GM12873 (cell line): ENCODE measurements at regions not wholly inside any gene's neighbourhood (a gene's known extent, or its start where the extent isn't known, plus 50 kb on each side); places are given as distances from the start of the nearest gene placed in this dataset.

Experiments used
- CTCF ChIP-seq: IDR thresholded peaks from 2 replicates; pipeline ENCODE4 v1.5.1; 2012; ENCODE audit warnings: low read depth, mild to moderate bottlenecking, moderate library complexity, low read length, control low read depth; ENCODE audit not compliant: insufficient read depth; ENCODE audit errors: missing control alignments

- TF ChIP-seq CTCF: no peak
Measured at GRCh38 chr13:44259045-44260027, 114.3 kb upstream of the SERP2 start.

DNA sequence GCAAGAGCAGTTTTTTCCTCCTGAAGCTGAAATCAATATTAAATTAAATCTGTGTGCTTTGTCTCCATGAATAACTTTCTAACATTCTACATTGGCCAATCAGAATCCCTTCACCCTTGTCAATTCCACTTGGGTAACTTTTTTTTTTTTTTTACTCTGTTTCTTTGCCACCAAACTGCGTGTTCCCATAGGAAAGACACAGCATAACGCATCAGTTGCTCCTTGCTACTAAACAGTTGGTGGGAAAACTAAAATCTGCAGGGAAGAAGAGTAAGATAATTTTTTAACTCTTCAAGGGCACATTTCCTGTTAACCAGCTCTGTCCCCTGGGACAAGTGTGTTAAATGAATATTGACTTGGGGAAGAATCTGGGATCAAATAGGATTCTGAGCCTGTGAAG, 113.3 kb upstream of the SERP2 start:
- no peak for TF ChIP-seq CTCF

GRCh38 chr13:44263751-44264620, 109.6 kb upstream of the SERP2 start:
- no peak for TF ChIP-seq CTCF

DNA sequence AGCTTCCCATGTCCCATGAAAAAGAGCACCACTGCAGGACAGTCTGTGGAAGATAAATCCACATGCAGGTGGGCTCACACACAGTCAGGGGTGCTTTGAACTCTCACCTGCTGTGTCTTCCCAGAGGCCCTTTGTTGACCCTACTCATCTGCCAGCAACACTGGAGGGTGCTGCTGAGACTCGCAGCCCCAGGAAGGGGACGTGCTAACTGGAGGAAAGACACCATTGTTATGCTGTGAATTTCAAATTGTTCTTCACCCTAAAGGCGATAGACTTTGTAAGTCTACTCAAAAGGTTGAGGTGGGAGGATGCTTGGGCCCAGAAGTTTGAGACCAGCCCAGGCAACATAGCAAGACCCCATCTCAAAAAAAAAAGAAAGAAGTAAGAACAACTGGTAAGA, 107.3 kb upstream of the SERP2 start:
- TF ChIP-seq CTCF: no peak

DNA sequence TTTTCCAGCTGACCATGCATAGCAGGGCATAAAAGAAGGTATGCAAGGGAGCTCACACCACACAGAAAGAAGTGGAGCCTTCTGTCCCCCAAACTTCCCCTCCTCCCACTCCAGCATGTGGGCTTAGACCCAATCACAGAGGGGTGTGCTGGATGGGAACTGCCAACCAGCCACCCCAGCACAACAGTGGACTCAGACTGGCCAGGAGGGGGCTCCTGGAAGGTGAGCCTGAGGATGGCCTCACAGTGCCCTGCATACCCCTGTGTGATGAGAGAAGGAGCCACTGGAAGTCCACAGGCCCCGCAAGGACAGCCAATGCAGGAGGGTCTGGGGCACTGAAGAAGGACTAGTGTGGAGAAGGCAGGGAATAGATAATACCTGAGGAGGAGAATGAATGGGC, 106.9 kb upstream of the SERP2 start:
- TF ChIP-seq CTCF: no peak

GRCh38 chr13:44267203-44267602, 106.4 kb upstream of the SERP2 start:
- TF ChIP-seq CTCF: no peak

- TF ChIP-seq CTCF: no peak
Measured at GRCh38 chr13:44267980-44268379, 105.6 kb upstream of the SERP2 start.
